HuH-7 (cell line): ENCODE measurements at regions not wholly inside any gene's neighbourhood (a gene's known extent, or its start where the extent isn't known, plus 50 kb on each side); places are given as distances from the start of the nearest gene placed in this dataset.

Source experiments
- DNase-seq: peaks from one replicate; pipeline ENCODE4 v3.0.0; 2011; ENCODE audit warnings: low spot score

DNA sequence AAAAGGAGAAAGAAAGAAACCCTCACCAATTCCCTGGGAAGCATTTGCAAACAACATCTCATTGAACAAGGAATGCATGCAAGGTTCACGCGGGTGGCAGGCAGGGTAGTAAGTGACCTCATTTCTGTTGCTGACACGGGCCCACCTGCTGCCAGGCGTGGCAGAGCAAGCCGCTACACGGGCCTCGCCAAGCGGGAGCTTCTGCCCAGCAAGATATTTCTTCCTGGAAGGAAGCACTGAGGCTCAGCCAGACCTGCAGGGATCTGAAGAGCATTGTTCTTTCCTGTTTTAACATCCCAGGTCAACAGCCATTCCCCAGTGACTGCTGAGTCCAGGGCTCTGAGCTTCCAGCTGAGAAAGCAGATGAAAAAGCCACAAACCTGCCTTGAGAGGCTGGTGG, 91.9 kb upstream of the IGSF21 start:
- no peak for DNase-seq

GRCh38 chr1:18018366-18018765, 89.2 kb upstream of the IGSF21 start:
- no peak for DNase-seq

DNA sequence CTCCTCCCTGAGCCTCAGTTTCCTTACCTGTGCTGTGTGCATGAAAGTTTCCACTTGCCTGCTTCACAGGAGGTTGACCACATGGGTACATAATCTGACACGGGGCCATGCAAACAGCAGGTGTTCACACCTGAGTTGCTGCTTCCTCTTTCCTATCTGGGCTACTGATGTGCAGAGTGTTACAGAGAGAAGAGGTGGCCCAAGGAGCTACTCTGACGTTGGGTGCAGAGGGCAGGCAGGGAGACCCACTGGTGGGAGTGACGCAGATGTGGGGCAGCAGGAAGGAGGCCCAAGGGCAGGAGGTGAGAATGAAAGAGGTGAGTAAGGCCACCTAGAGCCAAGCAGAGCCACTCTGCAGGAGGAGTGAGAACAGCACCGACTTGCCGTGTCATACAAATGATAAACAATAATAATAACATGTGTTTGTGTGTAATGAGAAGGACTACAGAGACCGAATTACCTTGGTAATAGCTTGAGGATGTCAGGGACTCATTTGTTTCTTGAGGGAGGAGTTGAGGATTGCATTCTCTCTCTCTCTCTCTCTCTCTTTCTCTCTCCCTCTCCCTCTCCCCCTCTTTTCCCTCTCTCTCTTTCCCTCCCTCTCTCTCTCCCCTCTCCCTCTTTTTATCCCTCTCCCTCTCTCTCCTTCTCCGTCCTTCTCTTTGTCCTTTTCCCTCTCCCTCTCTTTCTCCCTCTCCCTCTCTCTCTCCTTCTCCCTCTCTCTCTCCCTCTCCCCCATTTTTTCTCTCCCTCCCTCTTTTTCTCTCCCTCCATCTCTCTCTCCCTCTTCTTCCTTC, 87.4 kb upstream of the IGSF21 start:
- DNase-seq: no peak

DNA sequence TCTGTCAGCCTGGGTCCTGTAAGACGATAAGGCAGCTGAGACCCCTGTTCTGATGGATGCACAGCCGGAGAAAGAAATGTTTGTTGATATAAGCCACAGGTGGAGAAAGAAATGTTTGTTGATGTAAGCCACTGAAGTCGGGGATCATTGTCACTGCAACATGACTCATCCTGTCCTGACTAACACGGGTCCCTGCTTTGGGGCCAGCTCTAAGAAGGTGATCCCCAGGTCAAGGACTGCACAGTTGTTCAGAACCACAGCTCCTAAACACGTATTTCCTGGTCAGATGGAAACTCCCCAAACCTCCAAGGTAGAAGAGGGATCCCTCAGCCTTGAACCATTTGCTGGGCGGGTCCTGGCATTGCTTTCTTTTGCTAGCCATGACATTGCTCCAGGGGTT, 86.4 kb upstream of the IGSF21 start:
- no peak for DNase-seq

GRCh38 chr1:18032172-18032859, 75.3 kb upstream of the IGSF21 start:
- no peak for DNase-seq

GRCh38 chr1:18035145-18035544, 72.5 kb upstream of the IGSF21 start:
- DNase-seq: no peak

GRCh38 chr1:18037651-18038050, 69.9 kb upstream of the IGSF21 start:
- DNase-seq: no peak

- no peak for DNase-seq
Measured at GRCh38 chr1:18038051-18038450, 69.5 kb upstream of the IGSF21 start.

- no peak for DNase-seq
Measured at GRCh38 chr1:18039102-18039501, 68.5 kb upstream of the IGSF21 start.

- no peak for DNase-seq
Measured at GRCh38 chr1:18041102-18041501, 66.5 kb upstream of the IGSF21 start.

DNA sequence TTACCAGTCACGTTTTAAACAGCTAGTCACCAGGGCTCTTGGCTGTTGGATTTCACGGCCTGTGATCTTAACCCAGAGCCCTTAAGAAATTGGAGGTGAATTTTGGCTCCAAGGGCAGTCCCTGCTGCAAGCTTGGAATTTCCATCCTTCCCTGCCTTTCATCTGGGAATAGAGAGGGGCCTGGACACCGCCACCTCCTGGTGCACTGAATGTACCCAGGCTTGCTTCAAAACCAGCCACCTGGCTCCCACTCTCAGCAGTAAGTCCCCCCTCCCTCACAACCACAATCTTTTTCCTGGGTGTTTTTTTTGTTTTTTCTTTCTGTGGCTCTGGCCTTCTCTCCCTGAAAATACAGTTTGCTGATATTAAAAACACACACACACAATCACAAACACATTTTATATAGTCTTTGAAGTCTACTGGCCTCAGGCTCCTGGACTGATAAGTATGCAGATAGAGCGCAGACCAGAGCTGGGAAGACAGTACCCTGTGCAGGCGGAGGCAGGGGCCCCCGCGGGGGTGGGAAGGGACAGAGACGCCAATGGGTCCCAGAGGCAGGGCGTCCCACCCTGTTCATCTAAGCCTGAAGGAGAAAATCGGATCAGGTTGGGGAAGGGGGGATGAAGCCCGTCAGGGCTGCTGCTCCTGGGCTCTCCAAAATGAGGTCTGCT, 65.8 kb upstream of the IGSF21 start:
- peak; percentile 19 for DNase-seq

GRCh38 chr1:18043871-18044270, 63.7 kb upstream of the IGSF21 start:
- DNase-seq: no peak

DNA sequence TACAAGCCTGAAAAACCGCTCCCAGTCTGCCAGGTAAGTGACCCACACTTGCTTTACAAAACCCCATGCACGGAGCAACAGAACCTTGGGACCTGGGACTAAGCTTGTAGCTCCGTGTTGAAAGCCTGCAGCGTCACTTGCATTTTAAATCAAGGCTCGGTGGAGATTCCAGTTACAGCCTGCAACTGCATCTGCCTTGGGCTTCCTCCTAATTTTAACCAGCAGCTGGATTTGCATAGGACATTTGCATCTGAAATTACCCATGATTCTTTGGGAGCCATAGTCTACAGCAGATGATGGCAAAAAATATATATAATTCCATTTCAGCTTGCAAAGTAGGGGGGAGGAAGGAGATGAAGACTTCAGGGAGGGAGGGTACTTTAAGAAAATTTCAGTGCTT, 62.4 kb upstream of the IGSF21 start:
- DNase-seq: no peak

DNA sequence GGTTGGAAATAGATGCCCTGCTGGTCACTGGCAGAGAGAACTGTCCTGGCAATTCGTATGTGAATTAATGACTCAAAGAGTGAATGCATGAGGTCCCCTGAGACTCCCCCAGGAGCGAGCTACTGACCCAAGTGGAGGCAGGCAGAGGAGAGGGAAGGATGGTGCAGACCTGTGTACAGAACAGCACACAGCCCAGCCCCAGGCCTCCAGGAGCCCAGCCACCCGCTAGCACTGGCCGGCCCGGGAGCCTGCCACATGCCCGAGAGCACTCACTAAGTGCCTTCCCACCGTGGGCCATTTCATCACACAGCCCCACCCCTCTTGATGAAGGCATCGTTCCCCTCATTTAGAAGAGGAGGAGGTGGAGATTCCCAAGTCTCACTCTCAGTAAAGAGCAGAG, 62.0 kb upstream of the IGSF21 start:
- DNase-seq: no peak

DNA sequence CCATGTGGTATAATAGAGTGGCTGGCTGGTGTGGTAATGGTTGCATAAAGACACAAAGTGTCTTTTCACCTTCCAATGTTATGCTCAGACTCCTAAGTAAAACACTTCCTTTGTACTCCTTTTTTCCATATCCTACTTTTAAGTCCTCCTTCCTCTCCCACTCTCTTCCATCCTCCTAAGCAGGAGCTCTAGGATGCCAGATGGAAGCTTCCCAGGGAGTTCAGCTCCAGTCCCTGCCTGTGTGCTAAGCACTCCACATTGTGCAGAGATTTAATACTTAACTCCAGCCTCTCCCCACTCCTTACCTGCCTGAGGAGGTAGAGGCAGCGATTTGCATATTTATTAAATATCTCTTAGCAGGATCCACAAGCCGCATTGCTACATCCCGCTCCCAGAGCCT, 60.5 kb upstream of the IGSF21 start:
- DNase-seq: no peak

DNA sequence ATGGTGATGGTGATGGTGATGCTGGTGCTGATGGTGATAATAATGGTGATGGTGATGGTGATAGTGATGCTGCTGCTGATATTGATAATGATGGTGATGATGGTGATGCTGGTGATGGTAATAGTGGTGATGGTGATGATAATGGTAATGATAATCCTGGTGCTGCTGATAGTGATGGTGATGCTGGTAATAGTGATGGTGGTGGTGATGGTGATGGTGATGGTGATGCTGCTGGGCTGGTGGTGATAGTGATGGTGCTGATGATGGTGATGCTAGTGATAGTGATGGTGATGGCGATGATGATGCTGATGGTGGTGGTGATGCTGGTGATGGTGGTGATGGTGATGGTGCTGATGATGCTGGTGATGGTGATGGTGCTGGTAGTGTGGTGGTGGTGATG, 58.4 kb upstream of the IGSF21 start:
- no peak for DNase-seq

DNA sequence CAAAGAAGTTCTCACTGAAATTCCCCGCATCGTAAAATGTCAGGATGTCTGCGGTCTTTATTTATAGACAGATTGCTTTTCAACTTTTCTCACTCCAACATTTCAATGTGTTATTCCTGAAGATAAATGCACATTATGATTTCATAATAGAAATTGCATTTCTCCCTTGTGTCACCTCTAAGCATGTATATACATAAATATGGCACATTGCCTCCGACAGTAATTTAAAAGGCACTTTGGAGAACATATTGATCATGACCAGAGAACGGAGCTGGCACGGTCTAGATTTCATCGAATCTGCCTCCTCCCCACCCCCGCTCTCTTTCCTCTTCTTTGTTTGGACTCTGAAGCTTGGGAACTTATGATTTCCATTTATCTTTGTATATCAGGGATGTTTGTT, 54.9 kb upstream of the IGSF21 start:
- DNase-seq: no peak

- no peak for DNase-seq
Measured at GRCh38 chr1:18055156-18055555, 52.4 kb upstream of the IGSF21 start.

GRCh38 chr1:18056545-18056944, 51.1 kb upstream of the IGSF21 start:
- no peak for DNase-seq

DNA sequence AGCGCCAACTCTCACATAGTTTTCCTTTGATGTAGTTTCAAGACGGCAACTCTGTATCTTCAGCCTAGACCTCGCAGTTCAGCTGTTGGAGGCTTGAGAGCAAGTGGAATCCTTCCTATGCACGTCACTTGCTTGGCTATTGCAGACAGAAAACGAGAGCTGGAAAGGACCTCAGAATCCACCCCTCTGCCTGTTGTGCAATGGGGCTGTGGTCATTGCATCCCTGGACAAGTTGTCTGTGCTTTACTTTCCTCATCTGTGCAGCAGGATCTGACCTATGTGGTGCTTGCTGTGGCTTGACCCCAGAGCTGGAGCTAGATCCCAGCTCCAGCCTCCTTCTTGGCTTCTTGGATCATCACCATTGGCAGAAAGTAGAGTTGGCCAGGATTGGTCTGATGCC, 50.0 kb upstream of the IGSF21 start:
- DNase-seq: no peak
